OCI-LY7 (cell line): ENCODE measurements at regions not wholly inside any gene's neighbourhood (a gene's known extent, or its start where the extent isn't known, plus 50 kb on each side); places are given as distances from the start of the nearest gene placed in this dataset.

Experiments used
- EZH2phosphoT487 ChIP-seq: fragments of 200-600 bp; sonication (generic); IDR thresholded peaks from 2 replicates; pipeline ENCODE4 v1.6.1; 2018; ENCODE audit warnings: low read depth, borderline replicate concordance, mild to moderate bottlenecking, mixed run types, antibody characterized with exemption, low read length, moderate library complexity, mixed read lengths
- TF ChIP-seq, protein P1 (sequence below): fragments of 200-600 bp; sonication (generic); conservative IDR thresholded peaks from 2 replicates; pipeline ENCODE4 v1.5.1; 2014; ENCODE audit warnings: mild to moderate bottlenecking, antibody characterized with exemption, low read length, moderate library complexity, mixed read lengths

DNA sequence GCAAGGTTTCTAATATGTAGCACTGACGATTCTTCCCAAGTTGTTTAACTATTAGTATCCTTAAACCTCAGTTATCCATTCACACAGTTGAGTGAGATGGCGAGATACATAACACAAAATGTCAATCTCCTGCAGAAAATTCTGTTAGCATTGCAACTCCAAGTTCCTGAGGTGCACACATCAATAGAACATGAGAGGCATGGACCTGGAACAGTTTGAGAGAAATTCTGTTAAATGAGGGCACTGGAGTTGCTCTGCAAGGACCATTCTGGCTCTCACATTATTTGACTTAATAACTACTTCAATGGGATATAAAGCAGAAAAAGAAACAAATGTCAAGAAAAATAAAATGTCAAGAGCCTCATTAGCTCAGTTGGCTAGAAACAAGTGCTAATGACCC lies 301.2 kb upstream of the DIAPH2 start:
- TF ChIP-seq, protein P1, sequence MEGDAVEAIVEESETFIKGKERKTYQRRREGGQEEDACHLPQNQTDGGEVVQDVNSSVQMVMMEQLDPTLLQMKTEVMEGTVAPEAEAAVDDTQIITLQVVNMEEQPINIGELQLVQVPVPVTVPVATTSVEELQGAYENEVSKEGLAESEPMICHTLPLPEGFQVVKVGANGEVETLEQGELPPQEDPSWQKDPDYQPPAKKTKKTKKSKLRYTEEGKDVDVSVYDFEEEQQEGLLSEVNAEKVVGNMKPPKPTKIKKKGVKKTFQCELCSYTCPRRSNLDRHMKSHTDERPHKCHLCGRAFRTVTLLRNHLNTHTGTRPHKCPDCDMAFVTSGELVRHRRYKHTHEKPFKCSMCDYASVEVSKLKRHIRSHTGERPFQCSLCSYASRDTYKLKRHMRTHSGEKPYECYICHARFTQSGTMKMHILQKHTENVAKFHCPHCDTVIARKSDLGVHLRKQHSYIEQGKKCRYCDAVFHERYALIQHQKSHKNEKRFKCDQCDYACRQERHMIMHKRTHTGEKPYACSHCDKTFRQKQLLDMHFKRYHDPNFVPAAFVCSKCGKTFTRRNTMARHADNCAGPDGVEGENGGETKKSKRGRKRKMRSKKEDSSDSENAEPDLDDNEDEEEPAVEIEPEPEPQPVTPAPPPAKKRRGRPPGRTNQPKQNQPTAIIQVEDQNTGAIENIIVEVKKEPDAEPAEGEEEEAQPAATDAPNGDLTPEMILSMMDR: no peak
- TF ChIP-seq EZH2phosphoT487: no peak
